H1 (cell line): ENCODE measurements at regions not wholly inside any gene's neighbourhood (a gene's known extent, or its start where the extent isn't known, plus 50 kb on each side); places are given as distances from the start of the nearest gene placed in this dataset.

Source experiments
- CTCF ChIA-PET: fragments of 300-600 bp; sonication (Branson Sonifier 250); formaldehyde crosslinking; loops from one replicate; lab custom pipeline; 2021; ENCODE audit not compliant: partially characterized antibody; lab: Charles Lee
- POLR2A ChIA-PET: fragments of 300-600 bp; sonication (Branson Sonifier 250); formaldehyde crosslinking; loops from one replicate; lab custom pipeline; 2021; ENCODE audit warnings: inconsistent platforms; ENCODE audit not compliant: partially characterized antibody; lab: Charles Lee
- DNase-seq, 2 experiments: peaks; one replicate each; pipeline versions ENCODE4 v3.0.0 to v3.0.0-alpha.2; 2010 to 2022; ENCODE audit warnings: low spot score in 2 of 2, low read depth in 1 of 2, mixed read lengths in 1 of 2
- FAIRE-seq: peaks from 2 replicates; lab custom pipeline; 2011; peaks lifted over from hg19 to GRCh38; lab: Jason Lieb, UNC
- H2AFZ ChIP-seq: 2 replicates; pipeline ENCODE4 v1.8.1; 2012; ENCODE audit warnings: low read length, inconsistent platforms
- H2AK5ac ChIP-seq: 2 replicates; pipeline ENCODE4 v1.6.1; 2013; ENCODE audit warnings: low read depth, low read length
- H2BK120ac ChIP-seq: replicated peaks from 2 replicates; pipeline ENCODE3; 2013; ENCODE audit warnings: low read depth, low read length, inconsistent platforms
- H2BK12ac ChIP-seq: 2 replicates; pipeline ENCODE4 v1.6.1; 2013; ENCODE audit warnings: low read depth, low read length
- H2BK15ac ChIP-seq: 2 replicates; pipeline ENCODE4 v1.6.1; 2013; ENCODE audit warnings: low read length
- H2BK20ac ChIP-seq: 2 replicates; pipeline ENCODE4 v1.6.1; 2013; ENCODE audit warnings: low read length
- H2BK5ac ChIP-seq: 2 replicates; pipeline ENCODE4 v1.6.1; 2013; ENCODE audit warnings: low read depth, low read length
- H3K14ac ChIP-seq: 2 replicates; pipeline ENCODE4 v1.6.1; 2013; ENCODE audit warnings: inconsistent platforms; ENCODE audit not compliant: insufficient read length
- H3K18ac ChIP-seq: 2 replicates; pipeline ENCODE4 v1.6.1; 2013; ENCODE audit warnings: low read length; ENCODE audit errors: extremely low read depth
- H3K23ac ChIP-seq: 2 replicates; pipeline ENCODE4 v1.6.1; 2013; ENCODE audit warnings: inconsistent platforms; ENCODE audit not compliant: insufficient read length
- H3K23me2 ChIP-seq: 2 replicates; pipeline ENCODE4 v1.6.1; 2013; ENCODE audit warnings: low read depth, low read length
- H3K27ac ChIP-seq: 2 replicates; pipeline ENCODE4 v1.6.1; 2011; ENCODE audit warnings: low read depth, low read length, inconsistent platforms
- H3K27me3 ChIP-seq, 4 experiments: replicated peaks in 1 of 4; 1 replicate in 1 of 4; 2 replicates in 3 of 4; pipeline versions ENCODE4 v1.6.1 to v1.8.1; 2011 to 2013; ENCODE audit warnings: low read length in 3 of 4, mild to moderate bottlenecking in 3 of 4, inconsistent platforms in 2 of 4, mixed read lengths in 2 of 4, moderate library complexity in 1 of 4; ENCODE audit not compliant: control insufficient read depth in 3 of 4, insufficient read depth in 3 of 4; ENCODE audit errors: extremely low read depth in 1 of 4
- H3K36me3 ChIP-seq, 4 experiments: 2 replicates each; pipeline versions ENCODE4 v1.6.1 to v1.8.1; 2011 to 2013; ENCODE audit warnings: mild to moderate bottlenecking in 4 of 4, low read length in 3 of 4, moderate library complexity in 2 of 4, control low read depth in 1 of 4, inconsistent platforms in 1 of 4; ENCODE audit not compliant: insufficient read depth in 4 of 4, control insufficient read depth in 2 of 4
- H3K4ac ChIP-seq: replicated peaks from 2 replicates; pipeline ENCODE3; 2013; ENCODE audit warnings: low read length, low read depth, mixed read lengths, inconsistent platforms; ENCODE audit not compliant: insufficient read length
- H3K4me1 ChIP-seq, 4 experiments: replicated peaks in 1 of 4; 1 replicate in 1 of 4; 2 replicates in 3 of 4; pipeline versions ENCODE4 v1.6.1 to v1.8.1; 2011 to 2013; ENCODE audit warnings: low read length in 3 of 4, inconsistent platforms in 2 of 4, mixed read lengths in 1 of 4; ENCODE audit not compliant: insufficient read depth in 4 of 4, control insufficient read depth in 3 of 4
- H3K4me2 ChIP-seq, 2 experiments: 2 replicates each; pipeline versions ENCODE4 v1.6.1 to v1.8.1; 2011 to 2013; ENCODE audit warnings: low read depth in 2 of 2, low read length in 2 of 2, control low read depth in 1 of 2, inconsistent platforms in 1 of 2, mild to moderate bottlenecking in 1 of 2; ENCODE audit not compliant: insufficient read depth in 1 of 2
- H3K4me3 ChIP-seq, 4 experiments: fragments of 200-600, 300-600 bp in 1 of 4; sonication (generic), shearing (Covaris generic), sonication (Bioruptor Twin) in 1 of 4; 2 replicates each; pipeline versions ENCODE4 v1.5.1 to v1.8.1; 2011 to 2016; ENCODE audit warnings: low read length in 4 of 4, low read depth in 3 of 4, control low read depth in 2 of 4, inconsistent platforms in 2 of 4, mild to moderate bottlenecking in 2 of 4, mixed read lengths in 1 of 4, moderate library complexity in 1 of 4; ENCODE audit not compliant: insufficient read depth in 2 of 4; ENCODE audit errors: extremely low read depth in 1 of 4
- H3K56ac ChIP-seq: replicated peaks from 2 replicates; pipeline ENCODE3; 2013; ENCODE audit warnings: low read depth, mild to moderate bottlenecking, mixed read lengths, low read length, inconsistent platforms; ENCODE audit not compliant: insufficient read length
- H3K79me1 ChIP-seq: 2 replicates; pipeline ENCODE4 v1.6.1; 2013; ENCODE audit warnings: low read depth, low read length, control low read depth
- H3K79me2 ChIP-seq, 2 experiments: 2 replicates each; pipeline versions ENCODE4 v1.6.1 to v1.8.1; 2012 to 2013; ENCODE audit warnings: low read length in 2 of 2, mild to moderate bottlenecking in 2 of 2, inconsistent platforms in 1 of 2; ENCODE audit not compliant: insufficient read depth in 2 of 2, control insufficient read depth in 1 of 2
- H3K9ac ChIP-seq, 4 experiments: replicated peaks in 1 of 4; 1 replicate in 1 of 4; 2 replicates in 3 of 4; pipeline versions ENCODE4 v1.6.1 to v1.8.1; 2011 to 2013; ENCODE audit warnings: low read depth in 3 of 4, low read length in 3 of 4, control low read depth in 2 of 4, mild to moderate bottlenecking in 2 of 4, moderate library complexity in 2 of 4, inconsistent platforms in 1 of 4; ENCODE audit errors: extremely low read depth in 1 of 4
- H3K9me3 ChIP-seq, 2 experiments: 2 replicates each; pipeline versions ENCODE4 v1.6.1 to v1.8.1; 2012 to 2013; ENCODE audit warnings: mild to moderate bottlenecking in 2 of 2, moderate library complexity in 2 of 2, control low read depth in 1 of 2, inconsistent platforms in 1 of 2, low read depth in 1 of 2, low read length in 1 of 2, mixed read lengths in 1 of 2; ENCODE audit not compliant: insufficient read depth in 2 of 2
- H4K20me1 ChIP-seq, 2 experiments: replicated peaks in 1 of 2; 2 replicates each; pipeline versions ENCODE3 to v1.8.1; 2011 to 2013; ENCODE audit warnings: inconsistent platforms in 2 of 2, low read length in 2 of 2, mild to moderate bottlenecking in 1 of 2; ENCODE audit not compliant: insufficient read depth in 2 of 2, control insufficient read depth in 1 of 2
- H4K5ac ChIP-seq: 2 replicates; pipeline ENCODE4 v1.6.1; 2013; ENCODE audit warnings: low read length, low read depth, mixed read lengths, inconsistent platforms; ENCODE audit not compliant: insufficient read length
- H4K8ac ChIP-seq: 2 replicates; pipeline ENCODE4 v1.8.0; 2013; ENCODE audit warnings: mild to moderate bottlenecking, moderate library complexity, low read length, inconsistent platforms; ENCODE audit not compliant: insufficient read depth; ENCODE audit errors: extremely low read depth
- H4K91ac ChIP-seq: replicated peaks from 2 replicates; pipeline ENCODE3; 2013; ENCODE audit warnings: low read length, mixed read lengths, inconsistent platforms; ENCODE audit not compliant: insufficient read length
- EP300 ChIP-seq, 2 experiments: IDR thresholded peaks; 1 replicate in 1 of 2; 2 replicates in 1 of 2; pipeline ENCODE4 v1.6.1; 2011 to 2012; ENCODE audit warnings: low read depth in 2 of 2, low read length in 2 of 2, mild to moderate bottlenecking in 2 of 2, borderline replicate concordance in 1 of 2, inconsistent platforms in 1 of 2, moderate library complexity in 1 of 2
- EZH2 ChIP-seq: fragments of 200-600 bp; sonication (generic); IDR thresholded peaks from 2 replicates; pipeline ENCODE4 v1.7.1; 2012; ENCODE audit warnings: low read depth, mild to moderate bottlenecking, moderate library complexity, low read length, inconsistent platforms; ENCODE audit not compliant: severe bottlenecking
- HDAC6 ChIP-seq: IDR thresholded peaks from one replicate; pipeline ENCODE4 v1.7.1; 2012; ENCODE audit warnings: low read depth, mild to moderate bottlenecking, inconsistent platforms, low read length, moderate library complexity
- KDM4A ChIP-seq: IDR thresholded peaks from one replicate; pipeline ENCODE4 v1.7.1; 2012; ENCODE audit warnings: low read depth, mild to moderate bottlenecking, moderate library complexity, low read length, inconsistent platforms; ENCODE audit not compliant: severe bottlenecking
- KDM5A ChIP-seq: fragments of 200-600 bp; IDR thresholded peaks from 2 replicates; pipeline ENCODE4 v1.7.1; 2012; ENCODE audit warnings: mild to moderate bottlenecking, low read length, inconsistent platforms, mixed read lengths
- SP4 ChIP-seq: IDR thresholded peaks from 2 replicates; pipeline ENCODE4 v1.6.1; 2012; ENCODE audit warnings: low read length, inconsistent platforms
- SRF ChIP-seq: IDR thresholded peaks from 2 replicates; pipeline ENCODE4 v1.6.1; 2011; ENCODE audit warnings: mild to moderate bottlenecking, low read depth, low read length, moderate library complexity
- WGBS, 2 experiments: shearing (Covaris generic) in 1 of 2; methylation state at CpG; one replicate each; pipeline versions ENCODE4 v1.1.6 to v1.1.7; 2013 to 2015; ENCODE audit warnings: low lambda C conversion rate in 2 of 2, mixed read lengths in 2 of 2, inconsistent platforms in 1 of 2, low coverage in 1 of 2, missing lambda C conversion rate in 1 of 2; ENCODE audit not compliant: insufficient replicate concordance in 2 of 2, insufficient coverage in 1 of 2, insufficient read length in 1 of 2; ENCODE audit errors: extremely low coverage in 1 of 2, missing lambda C conversion rate in 1 of 2; 5-methylcytosine and 5-hydroxymethylcytosine counted together
- TF ChIP-seq, protein P1 (sequence below): IDR thresholded peaks from 2 replicates; pipeline ENCODE4 v1.6.1; 2012; ENCODE audit warnings: low read length, inconsistent platforms

GRCh38 chr3:102299125-102299877 lies 135.5 kb upstream of the ZPLD1 start:
- Histone ChIP-seq H3K9ac (no peak overlapping the region), H2AK5ac (no peak overlapping the region), H3K18ac (no peak overlapping the region), H2BK20ac (no peak overlapping the region), H4K8ac (no peak overlapping the region), H3K23ac (no peak overlapping the region), H4K91ac (no peak overlapping the region), H3K9me3 (no peaks in the 10 kb centered on the region), H3K36me3 (no peaks in the 10 kb centered on the region), H3K27ac (no peak overlapping the region), H3K4me2 (no peak overlapping the region), H4K5ac (no peak overlapping the region), H2BK5ac (no peak overlapping the region), H3K14ac (no peak overlapping the region), H4K20me1 (no peaks in the 10 kb centered on the region), H3K79me1 (no peaks in the 10 kb centered on the region), H3K4ac (no peak overlapping the region), H3K79me2 (no peaks in the 10 kb centered on the region), H2BK15ac (no peak overlapping the region), H3K23me2 (no peaks in the 10 kb centered on the region), H3K4me1 (no peaks in the 10 kb centered on the region), H2AFZ (no peak overlapping the region), H3K27me3 (no peaks in the 10 kb centered on the region), H2BK120ac (no peak overlapping the region), H2BK12ac (no peak overlapping the region), H3K56ac (no peak overlapping the region), H3K4me3 (no peak overlapping the region)
- DNase-seq (no peak), FAIRE-seq (no peak)
- POLR2A ChIA-PET, result no interaction called here
- 92% methylated on average over 3 of the region's 3 CpGs; no CpG with 5 or more reads in 1 of the 2 experiments for WGBS, 2 experiments
- CTCF ChIA-PET, result interaction anchor here (1.2 to 2.1 kb wide), 4 partner anchors 9 to 170 kb away, joined by 3 to 5 read pairs (median 4); no protein-coding TSS in a partner anchor
- no peak for TF ChIP-seq SRF
- no peak for TF ChIP-seq KDM4A
- TF ChIP-seq EP300 (IDR thresholded peaks at IDR 0.05; ENCODE audit: borderline replicate concordance in 1 of 2, low read depth in 2 of 2, low read length in 2 of 2), result no peak
- TF ChIP-seq, protein P1, sequence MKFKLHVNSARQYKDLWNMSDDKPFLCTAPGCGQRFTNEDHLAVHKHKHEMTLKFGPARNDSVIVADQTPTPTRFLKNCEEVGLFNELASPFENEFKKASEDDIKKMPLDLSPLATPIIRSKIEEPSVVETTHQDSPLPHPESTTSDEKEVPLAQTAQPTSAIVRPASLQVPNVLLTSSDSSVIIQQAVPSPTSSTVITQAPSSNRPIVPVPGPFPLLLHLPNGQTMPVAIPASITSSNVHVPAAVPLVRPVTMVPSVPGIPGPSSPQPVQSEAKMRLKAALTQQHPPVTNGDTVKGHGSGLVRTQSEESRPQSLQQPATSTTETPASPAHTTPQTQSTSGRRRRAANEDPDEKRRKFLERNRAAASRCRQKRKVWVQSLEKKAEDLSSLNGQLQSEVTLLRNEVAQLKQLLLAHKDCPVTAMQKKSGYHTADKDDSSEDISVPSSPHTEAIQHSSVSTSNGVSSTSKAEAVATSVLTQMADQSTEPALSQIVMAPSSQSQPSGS, result no peak
- no peak for TF ChIP-seq EZH2
- no peak for TF ChIP-seq SP4
- no peak for TF ChIP-seq KDM5A
- no peak for TF ChIP-seq HDAC6
